Body of pancreas (tissue), 4 donors: ENCODE measurements at regions not wholly inside any gene's neighbourhood (a gene's known extent, or its start where the extent isn't known, plus 50 kb on each side); places are given as distances from the start of the nearest gene placed in this dataset.

Experiments used
- ATAC-seq: fragments of 150-250 bp; one replicate; pipeline ENCODE4 v1.9.1; 2016
- DNase-seq, 4 donors: peaks; one replicate each; pipeline ENCODE4 v3.0.0-alpha.2; 2019
- H3K27ac ChIP-seq, 4 donors: fragments of 200-600 bp; sonication (generic); 1 replicate in 3 of 4; 2 replicates in 1 of 4; pipeline versions ENCODE4 v1.5.1 to v1.6.1; 2016 to 2019; ENCODE audit warnings: mild to moderate bottlenecking in 1 of 4, mixed read lengths in 1 of 4, moderate library complexity in 1 of 4
- H3K27me3 ChIP-seq, 2 donors: fragments of 200-600 bp; sonication (generic); one replicate each; pipeline ENCODE4 v1.6.0; 2016; ENCODE audit warnings: mild to moderate bottlenecking in 1 of 2
- H3K36me3 ChIP-seq, 2 donors: fragments of 200-600 bp; sonication (generic); replicated peaks in 1 of 2; 2 replicates each; pipeline ENCODE4 v1.5.1; 2016; ENCODE audit warnings: low read depth in 2 of 2; ENCODE audit not compliant: insufficient read depth in 1 of 2
- H3K4me1 ChIP-seq: fragments of 200-600 bp; sonication (generic); one replicate; pipeline ENCODE4 v1.6.0; 2016
- H3K4me3 ChIP-seq, 2 donors: fragments of 200-600 bp; sonication (generic); 1 replicate in 1 of 2; 2 replicates in 1 of 2; pipeline ENCODE4 v1.5.1; 2016 to 2019
- H3K9me3 ChIP-seq, 3 donors: fragments of 200-600 bp; sonication (generic); 1 replicate in 2 of 3; 2 replicates in 1 of 3; pipeline ENCODE4 v1.5.1; 2016
- POLR2A ChIP-seq, 3 donors: fragments of 450-650 bp; IDR thresholded peaks; one replicate each; pipeline ENCODE4 v1.6.1; 2016; ENCODE audit warnings: antibody characterized with exemption in 3 of 3, mild to moderate bottlenecking in 2 of 3
- WGBS, 2 donors: methylation state at CpG; one replicate each; pipeline ENCODE4 v1.1.5; 2017; 5-methylcytosine and 5-hydroxymethylcytosine counted together
- intact Hi-C: fragments of 100-400 bp; cut with DNase I; formaldehyde crosslinking; loops from one replicate; pipeline ENCODE4 v1.15.1; 2023
- TF ChIP-seq, protein P1 (sequence below), 7 experiments: fragments of 450-650 bp in 4 of 7; fragments of 200-600 bp in 3 of 7; sonication (generic) in 3 of 7; IDR thresholded peaks; one replicate each; pipeline ENCODE4 v1.5.1; 2016 to 2019; ENCODE audit warnings: antibody characterized with exemption in 7 of 7

GRCh38 chr10:128367807-128368206, 241.6 kb upstream of the MKI67 start:
- H3K4me1 ChIP-seq: no peaks in the 10 kb centered on the region
- no peak overlapping the region for H3K27ac ChIP-seq
- H3K36me3 ChIP-seq: no peaks in the 10 kb centered on the region
- 61 to 66% methylated on average over 3 of the region's 3 CpGs for WGBS, 2 donors
- no peak for TF ChIP-seq POLR2A (IDR thresholded peaks at IDR 0.05)
- TF ChIP-seq, protein P1, sequence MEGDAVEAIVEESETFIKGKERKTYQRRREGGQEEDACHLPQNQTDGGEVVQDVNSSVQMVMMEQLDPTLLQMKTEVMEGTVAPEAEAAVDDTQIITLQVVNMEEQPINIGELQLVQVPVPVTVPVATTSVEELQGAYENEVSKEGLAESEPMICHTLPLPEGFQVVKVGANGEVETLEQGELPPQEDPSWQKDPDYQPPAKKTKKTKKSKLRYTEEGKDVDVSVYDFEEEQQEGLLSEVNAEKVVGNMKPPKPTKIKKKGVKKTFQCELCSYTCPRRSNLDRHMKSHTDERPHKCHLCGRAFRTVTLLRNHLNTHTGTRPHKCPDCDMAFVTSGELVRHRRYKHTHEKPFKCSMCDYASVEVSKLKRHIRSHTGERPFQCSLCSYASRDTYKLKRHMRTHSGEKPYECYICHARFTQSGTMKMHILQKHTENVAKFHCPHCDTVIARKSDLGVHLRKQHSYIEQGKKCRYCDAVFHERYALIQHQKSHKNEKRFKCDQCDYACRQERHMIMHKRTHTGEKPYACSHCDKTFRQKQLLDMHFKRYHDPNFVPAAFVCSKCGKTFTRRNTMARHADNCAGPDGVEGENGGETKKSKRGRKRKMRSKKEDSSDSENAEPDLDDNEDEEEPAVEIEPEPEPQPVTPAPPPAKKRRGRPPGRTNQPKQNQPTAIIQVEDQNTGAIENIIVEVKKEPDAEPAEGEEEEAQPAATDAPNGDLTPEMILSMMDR (IDR thresholded peaks at IDR 0.05): no peak
- H3K27me3 ChIP-seq: no peaks in the 10 kb centered on the region
- ATAC-seq (no peak), DNase-seq (no peak)
- H3K9me3 ChIP-seq: no peaks in the 10 kb centered on the region
- intact Hi-C loops: no loop called here
- H3K4me3 ChIP-seq: no peak overlapping the region

- Histone ChIP-seq H3K36me3 (no peaks in the 10 kb centered on the region), H3K9me3 (no peaks in the 10 kb centered on the region), H3K4me3 (no peak overlapping the region), H3K27me3 (no peaks in the 10 kb centered on the region), H3K4me1 (no peaks in the 10 kb centered on the region), H3K27ac (no peak overlapping the region)
- DNase-seq (no peak), ATAC-seq (no peak)
- intact Hi-C loops: no loop called here
- TF ChIP-seq POLR2A (IDR thresholded peaks at IDR 0.05): no peak
- TF ChIP-seq, protein P1 (IDR thresholded peaks at IDR 0.05): no peak
- 66 to 76% methylated on average over 12 of the region's 12 CpGs for WGBS, 2 donors
Observed at GRCh38 chr10:128369101-128369650, 243.0 kb upstream of the MKI67 start.

GRCh38 chr10:128373071-128373749, 247.0 kb upstream of the MKI67 start:
- ATAC-seq (no peak), DNase-seq (no peak)
- H3K27me3 ChIP-seq: no peaks in the 10 kb centered on the region
- 59 to 70% methylated on average over 8 to 9 of the region's 9 CpGs for WGBS, 2 donors
- intact Hi-C loops: no loop called here
- no peaks in the 10 kb centered on the region for H3K9me3 ChIP-seq
- no peak for TF ChIP-seq POLR2A (IDR thresholded peaks at IDR 0.05)
- TF ChIP-seq, protein P1 (IDR thresholded peaks at IDR 0.05): no peak
- no peak overlapping the region for H3K27ac ChIP-seq
- H3K4me3 ChIP-seq: no peak overlapping the region
- H3K36me3 ChIP-seq: no peaks in the 10 kb centered on the region
- no peaks in the 10 kb centered on the region for H3K4me1 ChIP-seq

DNA sequence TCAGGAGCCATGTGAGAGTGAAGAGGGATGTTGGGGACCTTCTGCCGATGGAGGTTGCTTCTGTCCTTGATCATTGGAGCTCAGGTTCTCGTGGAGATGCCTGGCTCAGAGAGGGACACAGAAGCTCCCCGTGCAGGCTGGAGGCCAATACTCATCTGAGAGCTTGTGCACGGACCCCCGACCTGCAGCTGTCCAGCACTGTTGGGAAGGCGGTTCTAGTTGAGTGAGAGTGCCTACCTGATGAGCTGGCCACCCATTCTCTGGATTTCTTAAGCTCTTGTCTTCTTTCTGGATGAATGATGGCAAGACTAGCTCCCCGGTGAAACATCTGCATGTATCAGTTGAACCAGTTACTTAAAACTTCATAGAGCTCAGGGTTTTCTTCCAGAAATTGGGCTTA, 247.6 kb upstream of the MKI67 start:
- no peaks in the 10 kb centered on the region for H3K36me3 ChIP-seq
- H3K4me3 ChIP-seq: no peak overlapping the region
- H3K9me3 ChIP-seq: no peaks in the 10 kb centered on the region
- TF ChIP-seq POLR2A (IDR thresholded peaks at IDR 0.05): no peak
- TF ChIP-seq, protein P1 (IDR thresholded peaks at IDR 0.05): no peak
- intact Hi-C loops: no loop called here
- no peaks in the 10 kb centered on the region for H3K27me3 ChIP-seq
- DNase-seq (no peak), ATAC-seq (no peak)
- no peaks in the 10 kb centered on the region for H3K4me1 ChIP-seq
- no peak overlapping the region for H3K27ac ChIP-seq
- WGBS, 2 donors: 67% methylated on average over 7 of the region's 7 CpGs

- H3K9me3 ChIP-seq: no peaks in the 10 kb centered on the region
- H3K4me1 ChIP-seq: no peaks in the 10 kb centered on the region
- H3K27ac ChIP-seq: no peak overlapping the region
- H3K36me3 ChIP-seq: no peaks in the 10 kb centered on the region
- TF ChIP-seq, protein P1 (IDR thresholded peaks at IDR 0.05): no peak
- TF ChIP-seq POLR2A (IDR thresholded peaks at IDR 0.05): no peak
- 59 to 67% methylated on average over 7 of the region's 7 CpGs for WGBS, 2 donors
- ATAC-seq: no peak
- intact Hi-C loops: no loop called here
- H3K4me3 ChIP-seq: no peak overlapping the region
- no peaks in the 10 kb centered on the region for H3K27me3 ChIP-seq
- no peak for DNase-seq
Observed at GRCh38 chr10:128375171-128375570, 248.9 kb upstream of the MKI67 start.
